Panc1 (cell line): ENCODE measurements at regions not wholly inside any gene's neighbourhood (a gene's known extent, or its start where the extent isn't known, plus 50 kb on each side); places are given as distances from the start of the nearest gene placed in this dataset.

Experiments
- ATAC-seq: fragments of 200-7000 bp; cut with Tn5 transposase; 2 replicates; pipeline ENCODE4 v1.9.1; 2020; ENCODE audit warnings: mild to moderate bottlenecking, moderate library complexity
- BruUV-seq: library from RNA; stranded (reverse); fragments of 400-500 nt; replicated peaks from 2 replicates; lab custom pipeline; 2021; lab: Mats Ljungman, UMichigan
- CTCF ChIA-PET: fragments of 300-600 bp; sonication (Branson Sonifier 250); formaldehyde crosslinking; loops from one replicate; lab custom pipeline; 2022; ENCODE audit warnings: antibody characterized with exemption; lab: Charles Lee
- POLR2A ChIA-PET: fragments of 300-600 bp; sonication (Branson Sonifier 250); formaldehyde crosslinking; loops from one replicate; lab custom pipeline; 2022; ENCODE audit warnings: antibody characterized with exemption; lab: Charles Lee
- DNase-seq: peaks from one replicate; pipeline ENCODE4 v3.0.0-alpha.2; 2010; ENCODE audit warnings: low read depth, low spot score
- H3K27ac ChIP-seq: 2 replicates; pipeline ENCODE4 v1.5.1; 2011; ENCODE audit warnings: mild to moderate bottlenecking, low read length, inconsistent platforms
- H3K27me3 ChIP-seq: fragments of 200-500 bp; sonication (Bioruptor generic); 2 replicates; pipeline ENCODE4 v1.6.0; 2014; ENCODE audit warnings: low read length, inconsistent platforms; ENCODE audit not compliant: control insufficient read depth, insufficient read depth
- H3K36me3 ChIP-seq: fragments of 200-500 bp; sonication (Bioruptor generic); 2 replicates; pipeline ENCODE4 v1.5.1; 2014; ENCODE audit warnings: inconsistent platforms, mild to moderate bottlenecking, low read length, moderate library complexity; ENCODE audit not compliant: control insufficient read depth, insufficient read depth
- H3K4me1 ChIP-seq: 2 replicates; pipeline ENCODE4 v1.5.1; 2011; ENCODE audit warnings: inconsistent platforms, mild to moderate bottlenecking, low read length, moderate library complexity; ENCODE audit not compliant: control insufficient read depth, insufficient read depth
- H3K4me3 ChIP-seq, 2 experiments: 2 replicates each; pipeline ENCODE4 v1.5.1; 2011 to 2012; ENCODE audit warnings: low read depth in 2 of 2, low read length in 2 of 2, mild to moderate bottlenecking in 2 of 2, inconsistent platforms in 1 of 2, moderate library complexity in 1 of 2
- H3K9me3 ChIP-seq: fragments of 200-500 bp; sonication (Bioruptor generic); 2 replicates; pipeline ENCODE4 v1.5.1; 2014; ENCODE audit warnings: low read depth, mild to moderate bottlenecking, inconsistent platforms, low read length, moderate library complexity; ENCODE audit not compliant: control insufficient read depth, insufficient read depth
- POLR2AphosphoS5 ChIP-seq: IDR thresholded peaks from 2 replicates; pipeline ENCODE4 v1.6.1; 2012; ENCODE audit warnings: mild to moderate bottlenecking, low read depth, low read length, moderate library complexity
- REST ChIP-seq, 2 experiments: IDR thresholded peaks; 2 replicates each; pipeline ENCODE4 v1.6.1; 2011 to 2012; ENCODE audit warnings: low read depth in 2 of 2, control low read depth in 1 of 2, low read length in 1 of 2, mild to moderate bottlenecking in 1 of 2, moderate library complexity in 1 of 2; ENCODE audit not compliant: insufficient read depth in 1 of 2
- SIN3A ChIP-seq: IDR thresholded peaks from 2 replicates; pipeline ENCODE4 v1.6.1; 2012; ENCODE audit warnings: low read depth, mild to moderate bottlenecking, low read length, moderate library complexity, borderline replicate concordance; ENCODE audit not compliant: insufficient read depth
- TCF7L2 ChIP-seq: IDR thresholded peaks from 2 replicates; pipeline ENCODE4 v1.6.1; 2011; ENCODE audit warnings: mild to moderate bottlenecking, low read depth, low read length, inconsistent platforms
- in situ Hi-C: cut with HindIII; loops from 2 replicates; pipeline ENCODE4 v1.10.0; 2016; ENCODE audit warnings: low sequenced_read_pairs, low pct_unique_long_range_greater_than_20kb
- intact Hi-C: fragments of 100-400 bp; cut with micrococcal nuclease; formaldehyde crosslinking; loops from one replicate; pipeline ENCODE4 v1.10.0; 2022; ENCODE audit not compliant: unreplicated experiment
- TF ChIP-seq, protein P1 (sequence below): fragments of 450-650 bp; IDR thresholded peaks from 2 replicates; pipeline ENCODE4 v1.5.1; 2017; ENCODE audit warnings: mild to moderate bottlenecking

GRCh38 chr7:113370910-113371309 is 252.6 kb upstream of the SMIM30 start:
- no TSS peak for BruUV-seq
- ChIA-PET CTCF (no interaction called here), POLR2A (no interaction called here)
- H3K9me3 ChIP-seq: no peaks in the 10 kb centered on the region
- no peak for TF ChIP-seq TCF7L2
- TF ChIP-seq SIN3A: no peak
- TF ChIP-seq, protein P1, sequence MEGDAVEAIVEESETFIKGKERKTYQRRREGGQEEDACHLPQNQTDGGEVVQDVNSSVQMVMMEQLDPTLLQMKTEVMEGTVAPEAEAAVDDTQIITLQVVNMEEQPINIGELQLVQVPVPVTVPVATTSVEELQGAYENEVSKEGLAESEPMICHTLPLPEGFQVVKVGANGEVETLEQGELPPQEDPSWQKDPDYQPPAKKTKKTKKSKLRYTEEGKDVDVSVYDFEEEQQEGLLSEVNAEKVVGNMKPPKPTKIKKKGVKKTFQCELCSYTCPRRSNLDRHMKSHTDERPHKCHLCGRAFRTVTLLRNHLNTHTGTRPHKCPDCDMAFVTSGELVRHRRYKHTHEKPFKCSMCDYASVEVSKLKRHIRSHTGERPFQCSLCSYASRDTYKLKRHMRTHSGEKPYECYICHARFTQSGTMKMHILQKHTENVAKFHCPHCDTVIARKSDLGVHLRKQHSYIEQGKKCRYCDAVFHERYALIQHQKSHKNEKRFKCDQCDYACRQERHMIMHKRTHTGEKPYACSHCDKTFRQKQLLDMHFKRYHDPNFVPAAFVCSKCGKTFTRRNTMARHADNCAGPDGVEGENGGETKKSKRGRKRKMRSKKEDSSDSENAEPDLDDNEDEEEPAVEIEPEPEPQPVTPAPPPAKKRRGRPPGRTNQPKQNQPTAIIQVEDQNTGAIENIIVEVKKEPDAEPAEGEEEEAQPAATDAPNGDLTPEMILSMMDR: no peak
- TF ChIP-seq REST (IDR thresholded peaks at IDR 0.05; ENCODE audit: insufficient read depth in 1 of 2, low read depth in 2 of 2, low read length in 1 of 2): no peak
- TF ChIP-seq POLR2AphosphoS5: no peak
- no peaks in the 10 kb centered on the region for H3K4me1 ChIP-seq
- no peak overlapping the region for H3K4me3 ChIP-seq
- in situ Hi-C loops (no loop called here), intact Hi-C loops (no loop called here)
- H3K27me3 ChIP-seq: no peaks in the 10 kb centered on the region
- no peak for DNase-seq
- ATAC-seq: no peak
- H3K36me3 ChIP-seq: no peaks in the 10 kb centered on the region
- H3K27ac ChIP-seq: no peak overlapping the region

DNA sequence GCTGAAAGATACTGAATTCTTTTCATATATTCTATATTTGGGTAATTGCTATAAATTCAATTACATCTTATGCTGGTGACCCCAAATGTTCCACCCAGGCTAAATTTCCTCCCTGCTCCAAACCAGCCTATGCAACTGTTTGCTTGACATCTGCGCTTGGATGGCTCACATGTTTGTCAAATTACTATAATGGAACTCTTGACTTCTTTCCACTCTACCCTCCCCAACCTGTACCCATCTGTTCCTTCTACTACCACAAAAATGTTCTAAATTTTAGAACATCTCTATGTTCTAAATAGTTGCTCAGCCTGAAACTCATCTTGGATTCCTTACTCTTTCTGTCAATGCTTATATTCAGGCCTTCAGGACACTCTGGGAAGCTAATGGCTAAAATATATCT is 249.9 kb upstream of the SMIM30 start:
- DNase-seq: no peak
- Histone ChIP-seq H3K27me3 (no peaks in the 10 kb centered on the region), H3K4me1 (no peaks in the 10 kb centered on the region), H3K27ac (no peak overlapping the region), H3K9me3 (no peaks in the 10 kb centered on the region), H3K4me3 (no peak overlapping the region), H3K36me3 (no peaks in the 10 kb centered on the region)
- TF ChIP-seq TCF7L2: no peak
- no peak for TF ChIP-seq REST (IDR thresholded peaks at IDR 0.05; ENCODE audit: insufficient read depth in 1 of 2, low read depth in 2 of 2, low read length in 1 of 2)
- TF ChIP-seq, protein P1: no peak
- no peak for TF ChIP-seq SIN3A
- TF ChIP-seq POLR2AphosphoS5: no peak
- no peak for ATAC-seq
- intact Hi-C loops (no loop called here), in situ Hi-C loops (no loop called here)
- ChIA-PET CTCF (no interaction called here), POLR2A (no interaction called here)
- no TSS peak for BruUV-seq
